ENCODE measurements at regions not wholly inside any gene's neighbourhood (a gene's known extent, or its start where the extent isn't known, plus 50 kb on each side); places are given as distances from the start of the nearest gene placed in this dataset.
"Not testable (repeated sequence)": the region's sequence is repeated elsewhere in the genome, so short reads cannot be mapped to it uniquely, and the experiment has no call there.

GRCh38 chr10:23493711-23494110, 54.8 kb downstream of the OTUD1 start:
- DNase-seq = no peak

GRCh38 chr10:23496727-23497126, 57.9 kb downstream of the OTUD1 start:
- no peak for DNase-seq

GRCh38 chr10:23499372-23500132, 60.7 kb downstream of the OTUD1 start:
- DNase-seq = peak; percentile 14

DNA sequence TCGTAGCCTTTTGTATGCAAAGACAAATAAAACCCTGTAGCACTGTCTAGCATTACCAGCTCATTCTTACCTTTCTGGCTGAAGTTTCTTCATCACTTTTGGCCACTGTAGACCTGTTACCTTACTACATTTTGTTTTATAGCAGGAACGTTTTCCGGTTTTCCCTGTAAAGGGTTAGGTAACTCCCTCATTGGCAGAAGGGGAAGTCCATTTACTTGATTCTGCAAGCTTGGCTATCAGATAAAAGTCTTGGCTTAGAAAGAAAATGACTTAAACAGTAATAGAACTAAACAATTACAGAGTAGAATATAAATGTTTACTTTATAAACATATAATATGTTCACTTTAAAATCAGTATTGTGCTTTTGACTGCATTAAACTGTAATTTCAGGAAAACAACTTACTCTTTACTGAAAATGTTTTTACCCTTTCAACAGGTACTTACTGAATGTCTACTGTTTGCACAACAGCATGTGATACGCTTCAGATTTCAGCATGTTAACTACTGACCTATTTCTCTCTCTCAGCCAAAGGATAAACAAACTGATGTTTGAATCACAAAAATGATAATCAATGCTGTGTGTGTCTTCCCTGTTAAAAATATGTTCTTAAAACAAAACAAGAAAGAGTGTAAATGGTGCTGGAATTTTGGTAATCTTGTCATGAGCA, 67.1 kb downstream of the OTUD1 start:
- no peak for DNase-seq

DNA sequence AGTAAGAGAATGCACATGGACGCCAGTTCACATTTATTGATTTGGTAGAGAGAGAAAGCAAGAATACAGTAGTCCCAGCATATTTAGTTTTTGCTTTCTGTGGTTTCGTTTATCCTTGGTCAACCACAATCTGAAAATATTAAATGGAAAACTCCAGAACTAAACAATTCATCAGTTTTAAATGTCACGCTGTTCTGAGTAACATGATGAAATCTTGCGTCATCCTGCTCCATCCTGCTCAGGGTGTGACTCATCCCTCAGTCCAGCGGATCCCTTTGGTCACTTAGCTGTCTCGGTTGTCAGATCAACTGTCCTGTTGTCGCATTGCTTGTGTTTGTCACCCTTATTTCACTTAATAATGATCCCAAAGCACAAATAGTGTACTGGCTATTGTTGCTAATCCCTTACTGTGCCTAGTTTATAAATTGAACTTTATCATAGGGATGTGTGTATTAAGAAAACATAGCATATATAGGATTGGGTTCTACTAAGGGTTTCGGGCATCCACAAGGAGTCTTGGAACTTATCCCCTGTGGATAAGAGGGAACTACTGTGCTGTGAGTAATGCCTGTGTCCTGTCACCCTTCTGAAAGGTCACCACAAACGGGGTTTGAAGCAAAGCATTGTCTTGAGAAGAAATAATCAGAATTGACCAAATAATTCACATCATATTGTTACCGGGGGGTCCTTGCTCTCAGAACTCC, 73.6 kb downstream of the OTUD1 start:
- DNase-seq = no peak

GRCh38 chr10:23513621-23514020, 74.7 kb downstream of the OTUD1 start:
- DNase-seq = not testable (repeated sequence)

- DNase-seq = no peak
Measured at GRCh38 chr10:23514321-23514720, 75.4 kb downstream of the OTUD1 start.

DNA sequence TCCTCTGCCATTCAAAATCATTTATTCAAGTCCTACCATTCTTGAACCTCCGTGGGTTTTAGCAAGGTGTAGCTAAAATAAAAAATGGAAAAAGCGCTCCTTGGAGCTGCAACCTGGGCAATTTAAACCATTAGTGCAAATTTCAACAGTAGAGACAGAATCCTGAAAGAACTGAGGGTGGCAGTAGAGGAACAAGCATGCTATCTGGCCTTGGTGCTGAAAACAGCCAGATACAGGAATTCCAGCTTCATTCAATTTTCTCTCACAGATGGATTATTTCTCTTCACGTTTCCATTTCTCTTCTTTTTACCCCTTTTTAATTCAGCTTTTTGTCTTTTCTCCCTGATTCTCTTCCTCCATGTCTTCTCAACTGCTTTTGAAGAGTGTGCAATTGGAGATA, 77.7 kb downstream of the OTUD1 start:
- peak; percentile 13 for DNase-seq

GRCh38 chr10:23517155-23517554, 78.3 kb downstream of the OTUD1 start:
- DNase-seq = no peak

DNA sequence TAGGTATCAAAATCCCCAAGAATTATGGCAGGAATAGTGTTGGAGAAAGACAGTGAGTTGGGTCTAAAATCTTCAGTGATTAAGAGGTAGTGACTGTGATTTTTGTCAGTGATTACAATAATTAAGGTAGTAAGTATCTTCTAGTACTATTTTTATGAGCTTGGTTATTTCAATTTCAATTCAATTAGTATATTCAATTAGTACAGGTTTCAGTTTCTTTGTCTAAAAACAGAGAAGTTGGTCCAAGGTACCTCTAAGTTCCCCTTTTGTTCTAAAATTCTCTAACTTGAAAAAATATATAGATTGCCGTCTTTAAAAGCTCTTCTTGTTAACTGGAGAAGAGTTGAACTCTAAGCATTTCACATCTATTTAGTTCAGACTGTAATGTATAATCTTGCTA, 82.9 kb downstream of the OTUD1 start:
- no peak for DNase-seq

- DNase-seq = no peak
Measured at GRCh38 chr10:23522345-23522744, 83.5 kb downstream of the OTUD1 start.

- DNase-seq = no peak
Measured at GRCh38 chr10:23523251-23523650, 84.4 kb downstream of the OTUD1 start.

DNA sequence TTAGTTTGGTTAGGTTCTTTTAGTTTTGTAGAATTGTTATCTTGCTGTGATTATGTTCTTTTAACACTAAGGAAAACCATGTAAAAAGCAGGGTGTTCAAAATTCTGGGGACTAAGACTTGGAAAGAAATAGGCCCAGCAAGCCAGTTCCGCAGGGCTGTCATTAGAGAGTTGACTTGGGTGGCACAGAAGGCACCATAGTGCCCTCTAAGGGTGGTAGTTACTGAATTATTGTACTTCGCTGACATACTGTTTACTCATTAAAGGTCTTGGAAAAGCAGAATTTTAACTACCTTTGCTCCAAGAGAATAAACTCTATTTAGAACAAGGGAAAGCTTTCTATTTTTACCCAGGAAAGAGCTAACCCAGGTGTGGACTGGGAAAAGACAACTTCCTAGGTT, 86.5 kb downstream of the OTUD1 start:
- DNase-seq = peak; percentile 35

DNA sequence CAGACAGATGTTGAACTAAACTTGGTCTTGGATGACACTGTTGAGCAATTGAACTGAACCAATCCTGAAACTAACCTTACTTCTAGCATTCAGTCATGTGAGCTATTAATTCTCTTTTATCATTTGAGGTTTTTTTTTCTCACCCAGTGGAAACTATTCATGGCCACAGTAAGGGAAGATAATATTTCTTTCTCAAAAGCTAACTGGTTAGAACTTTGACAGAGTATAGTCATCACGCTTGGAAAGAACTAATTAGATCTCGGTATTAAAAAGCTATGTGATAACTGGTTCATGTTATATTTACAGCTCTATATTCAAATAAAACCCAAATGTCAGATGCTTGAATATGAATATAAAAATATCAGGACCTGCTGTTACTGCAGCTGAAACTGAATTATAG, 89.5 kb downstream of the OTUD1 start:
- no peak for DNase-seq

DNA sequence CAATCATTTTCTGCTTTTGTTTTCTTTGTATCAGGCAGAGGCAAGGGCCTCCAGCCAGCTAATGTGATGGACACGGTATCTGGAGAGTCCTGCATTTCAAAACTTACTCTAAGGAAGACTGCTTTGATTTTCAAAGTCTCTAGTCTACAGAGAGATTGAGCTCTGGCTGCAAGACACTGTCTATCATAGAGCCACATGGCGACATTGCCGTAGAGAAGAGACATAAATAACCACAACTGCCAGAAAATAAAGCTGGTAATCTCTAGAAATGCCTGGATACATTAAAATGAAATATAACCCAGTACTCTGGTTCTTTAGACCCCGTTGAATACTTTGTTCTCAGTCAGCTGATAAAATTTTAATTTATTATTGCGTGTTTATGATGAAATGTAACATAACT, 90.8 kb downstream of the OTUD1 start:
- DNase-seq = no peak

GRCh38 chr10:23530079-23530478, 91.2 kb downstream of the OTUD1 start:
- no peak for DNase-seq

- no peak for DNase-seq
Measured at GRCh38 chr10:23533212-23533611, 94.3 kb downstream of the OTUD1 start.

DNA sequence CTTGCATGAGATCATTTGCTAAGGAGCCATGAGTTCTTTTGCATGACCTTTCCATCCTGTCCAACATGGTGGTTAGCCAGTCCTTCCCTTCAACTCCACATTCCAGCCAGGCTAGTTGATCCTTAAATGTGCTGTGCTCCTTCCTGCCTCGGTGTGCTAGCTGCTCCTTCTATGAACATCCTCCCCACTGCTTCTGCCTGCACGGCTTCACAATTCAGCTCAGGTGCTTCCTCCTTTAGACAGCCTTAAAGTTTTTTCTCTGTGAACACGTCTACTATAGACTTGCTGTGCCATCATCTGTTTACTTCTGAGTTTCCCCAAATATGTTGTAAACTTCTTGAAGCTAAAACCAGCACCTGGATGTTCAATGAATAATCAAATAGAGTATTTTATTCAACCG, 95.5 kb downstream of the OTUD1 start:
- no peak for DNase-seq

- no peak for DNase-seq
Measured at GRCh38 chr10:23534761-23535160, 95.9 kb downstream of the OTUD1 start.

- DNase-seq = no peak
Measured at GRCh38 chr10:23535381-23535780, 96.5 kb downstream of the OTUD1 start.

GRCh38 chr10:23538968-23539367, 100.1 kb downstream of the OTUD1 start:
- DNase-seq = no peak

- no peak for DNase-seq
Measured at GRCh38 chr10:23540401-23541030, 101.6 kb downstream of the OTUD1 start.

DNA sequence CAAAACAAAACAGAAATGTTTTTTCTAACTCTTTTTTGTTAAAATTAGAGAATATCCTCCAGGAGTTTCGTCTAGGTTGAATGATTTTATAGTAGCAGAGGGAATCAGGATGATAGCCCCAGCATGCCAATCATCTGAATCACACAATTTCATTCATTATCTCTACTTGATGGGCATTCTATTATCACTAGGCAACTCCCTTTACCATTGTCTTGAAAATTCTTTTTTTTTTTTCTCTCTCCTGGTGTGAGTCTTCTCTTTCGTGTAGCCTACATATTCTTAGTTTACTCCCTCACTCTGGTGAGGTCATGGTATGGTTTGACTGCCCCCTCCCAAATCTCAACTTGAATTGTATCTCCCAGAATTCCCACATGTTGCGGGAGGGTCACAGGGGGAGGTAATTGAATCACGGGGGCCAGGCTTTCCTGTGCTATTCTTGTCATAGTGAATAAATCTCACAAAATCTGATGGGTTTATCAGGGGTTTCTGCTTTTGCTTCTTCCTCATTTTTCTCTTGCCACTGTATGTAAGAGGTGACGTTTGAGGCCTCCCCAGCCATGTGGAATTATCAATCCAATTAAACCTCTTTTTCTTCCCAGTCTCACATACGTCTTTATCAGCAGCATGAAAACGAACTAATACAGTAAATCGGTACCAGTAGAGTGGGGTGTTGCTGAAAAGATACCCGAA, 105.0 kb downstream of the OTUD1 start:
- DNase-seq = no peak

All from RPMI8226 (cell line).